GM12878 (cell line): ENCODE measurements at regions not wholly inside any gene's neighbourhood (a gene's known extent, or its start where the extent isn't known, plus 50 kb on each side); places are given as distances from the start of the nearest gene placed in this dataset.

ENCODE experiments used
- CBX5 ChIP-seq: sonication (generic); IDR thresholded peaks from 2 replicates; pipeline ENCODE4 v1.6.1; 2016; ENCODE audit warnings: low read depth, moderate library complexity, mild to moderate bottlenecking, inconsistent platforms
- CTCF ChIP-seq, 3 experiments: IDR thresholded peaks in 2 of 3; conservative IDR thresholded peaks in 1 of 3; 2 replicates each; pipeline ENCODE4 v1.5.1; 2011; ENCODE audit warnings: low read depth in 3 of 3, low read length in 3 of 3, mild to moderate bottlenecking in 3 of 3, control low read depth in 2 of 3, moderate library complexity in 2 of 3, inconsistent platforms in 1 of 3, mixed read lengths in 1 of 3; ENCODE audit not compliant: control insufficient read depth in 2 of 3, insufficient read depth in 1 of 3; ENCODE audit errors: extremely low read depth in 1 of 3
- ESRRA ChIP-seq: IDR thresholded peaks from 2 replicates; pipeline ENCODE4 v1.6.1; 2012; ENCODE audit warnings: mild to moderate bottlenecking, low read length, improper control_type of control experiment
- EZH2 ChIP-seq: IDR thresholded peaks from 2 replicates; pipeline ENCODE4 v1.6.1; 2012; ENCODE audit warnings: low read depth, mild to moderate bottlenecking, control low read depth, inconsistent platforms, low read length, borderline replicate concordance; ENCODE audit not compliant: control insufficient read depth
- GABPA ChIP-seq: IDR thresholded peaks from 2 replicates; pipeline ENCODE4 v1.6.1; 2014; ENCODE audit warnings: antibody characterized with exemption, low read depth, mild to moderate bottlenecking, inconsistent platforms
- HCFC1 ChIP-seq: fragments of 150-350 bp; IDR thresholded peaks from 2 replicates; pipeline ENCODE4 v1.6.1; 2014; ENCODE audit warnings: low read length
- POLR2A ChIP-seq: IDR thresholded peaks from 2 replicates; pipeline ENCODE4 v1.6.1; 2011; ENCODE audit warnings: low read depth, mild to moderate bottlenecking, low read length
- RBBP5 ChIP-seq: fragments of 200-600 bp; sonication (generic); conservative IDR thresholded peaks from 2 replicates; pipeline ENCODE4 v1.6.1; 2016
- TCF12 ChIP-seq: IDR thresholded peaks from 2 replicates; pipeline ENCODE4 v1.6.1; 2011; ENCODE audit warnings: low read depth, mild to moderate bottlenecking, low read length
- ZZZ3 ChIP-seq: IDR thresholded peaks from 2 replicates; pipeline ENCODE4 v1.6.1; 2011; ENCODE audit warnings: low read depth; ENCODE audit not compliant: control insufficient read depth, insufficient read length
- TF ChIP-seq, protein P1 (sequence below): IDR thresholded peaks from 2 replicates; pipeline ENCODE4 v1.6.1; 2012; ENCODE audit warnings: mild to moderate bottlenecking, low read depth, low read length

- no peak for TF ChIP-seq EZH2
- TF ChIP-seq POLR2A: no peak
- no peak for TF ChIP-seq CTCF (IDR thresholded peaks at IDR 0.05 in 2 of 3, conservative IDR thresholded peaks at IDR 0.05 in 1 of 3; ENCODE audit: control insufficient read depth in 2 of 3, extremely low read depth in 1 of 3, insufficient read depth in 1 of 3, low read depth in 3 of 3, low read length in 3 of 3)
- no peak for TF ChIP-seq TCF12
- TF ChIP-seq HCFC1: no peak
- no peak for TF ChIP-seq ESRRA
- TF ChIP-seq, protein P1, sequence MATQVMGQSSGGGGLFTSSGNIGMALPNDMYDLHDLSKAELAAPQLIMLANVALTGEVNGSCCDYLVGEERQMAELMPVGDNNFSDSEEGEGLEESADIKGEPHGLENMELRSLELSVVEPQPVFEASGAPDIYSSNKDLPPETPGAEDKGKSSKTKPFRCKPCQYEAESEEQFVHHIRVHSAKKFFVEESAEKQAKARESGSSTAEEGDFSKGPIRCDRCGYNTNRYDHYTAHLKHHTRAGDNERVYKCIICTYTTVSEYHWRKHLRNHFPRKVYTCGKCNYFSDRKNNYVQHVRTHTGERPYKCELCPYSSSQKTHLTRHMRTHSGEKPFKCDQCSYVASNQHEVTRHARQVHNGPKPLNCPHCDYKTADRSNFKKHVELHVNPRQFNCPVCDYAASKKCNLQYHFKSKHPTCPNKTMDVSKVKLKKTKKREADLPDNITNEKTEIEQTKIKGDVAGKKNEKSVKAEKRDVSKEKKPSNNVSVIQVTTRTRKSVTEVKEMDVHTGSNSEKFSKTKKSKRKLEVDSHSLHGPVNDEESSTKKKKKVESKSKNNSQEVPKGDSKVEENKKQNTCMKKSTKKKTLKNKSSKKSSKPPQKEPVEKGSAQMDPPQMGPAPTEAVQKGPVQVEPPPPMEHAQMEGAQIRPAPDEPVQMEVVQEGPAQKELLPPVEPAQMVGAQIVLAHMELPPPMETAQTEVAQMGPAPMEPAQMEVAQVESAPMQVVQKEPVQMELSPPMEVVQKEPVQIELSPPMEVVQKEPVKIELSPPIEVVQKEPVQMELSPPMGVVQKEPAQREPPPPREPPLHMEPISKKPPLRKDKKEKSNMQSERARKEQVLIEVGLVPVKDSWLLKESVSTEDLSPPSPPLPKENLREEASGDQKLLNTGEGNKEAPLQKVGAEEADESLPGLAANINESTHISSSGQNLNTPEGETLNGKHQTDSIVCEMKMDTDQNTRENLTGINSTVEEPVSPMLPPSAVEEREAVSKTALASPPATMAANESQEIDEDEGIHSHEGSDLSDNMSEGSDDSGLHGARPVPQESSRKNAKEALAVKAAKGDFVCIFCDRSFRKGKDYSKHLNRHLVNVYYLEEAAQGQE: no peak
- no peak for TF ChIP-seq CBX5
- no peak for TF ChIP-seq RBBP5
- TF ChIP-seq ZZZ3: no peak
- TF ChIP-seq GABPA: no peak
Measured at GRCh38 chr1:232697187-232697822, 67.4 kb upstream of the SIPA1L2 start.
